ENCODE measurements at regions not wholly inside any gene's neighbourhood (a gene's known extent, or its start where the extent isn't known, plus 50 kb on each side); places are given as distances from the start of the nearest gene placed in this dataset.
"Not testable (repeated sequence)": the region's sequence is repeated elsewhere in the genome, so short reads cannot be mapped to it uniquely, and the experiment has no call there.

GRCh38 chr14:105738638-105739037 lies 212.3 kb downstream of the TMEM121 start:
- no peak overlapping the region for H3K27ac ChIP-seq
- H3K9ac ChIP-seq: no peak overlapping the region
- no peaks in the 10 kb centered on the region for H3K36me3 ChIP-seq (ENCODE audit: insufficient read depth)
- no peak overlapping the region for H2AFZ ChIP-seq (ENCODE audit: low read depth)
- no peak overlapping the region for H3K4me3 ChIP-seq (IDR thresholded peaks at IDR 0.05; ENCODE audit: insufficient read depth, low read depth, low read length)
- H3K27me3 ChIP-seq (ENCODE audit: insufficient read depth, low read depth): no peaks in the 10 kb centered on the region
- TF ChIP-seq CTCF (conservative IDR thresholded peaks at IDR 0.05; ENCODE audit: low read depth, low read length): no peak
- no peaks in the 10 kb centered on the region for H3K79me2 ChIP-seq (ENCODE audit: insufficient read depth, low read depth)
- H3K4me2 ChIP-seq: no peak overlapping the region
- H3K4me1 ChIP-seq (ENCODE audit: low read depth, poor library complexity, severe bottlenecking): no peaks in the 10 kb centered on the region
- H4K20me1 ChIP-seq (ENCODE audit: insufficient read depth): no peaks in the 10 kb centered on the region

GRCh38 chr14:105739331-105740102 lies 213.1 kb downstream of the TMEM121 start:
- no peaks in the 10 kb centered on the region for H4K20me1 ChIP-seq (ENCODE audit: insufficient read depth)
- H3K36me3 ChIP-seq (ENCODE audit: insufficient read depth): no peaks in the 10 kb centered on the region
- no peak for TF ChIP-seq CTCF (conservative IDR thresholded peaks at IDR 0.05; ENCODE audit: low read depth, low read length)
- no peak overlapping the region for H3K27ac ChIP-seq
- no peaks in the 10 kb centered on the region for H3K4me1 ChIP-seq (ENCODE audit: low read depth, poor library complexity, severe bottlenecking)
- H2AFZ ChIP-seq (ENCODE audit: low read depth): no peak overlapping the region
- no peak overlapping the region for H3K4me2 ChIP-seq
- no peak overlapping the region for H3K9ac ChIP-seq
- H3K79me2 ChIP-seq (ENCODE audit: insufficient read depth, low read depth): no peaks in the 10 kb centered on the region
- H3K4me3 ChIP-seq (IDR thresholded peaks at IDR 0.05; ENCODE audit: insufficient read depth, low read depth, low read length): no peak overlapping the region
- no peaks in the 10 kb centered on the region for H3K27me3 ChIP-seq (ENCODE audit: insufficient read depth, low read depth)

DNA sequence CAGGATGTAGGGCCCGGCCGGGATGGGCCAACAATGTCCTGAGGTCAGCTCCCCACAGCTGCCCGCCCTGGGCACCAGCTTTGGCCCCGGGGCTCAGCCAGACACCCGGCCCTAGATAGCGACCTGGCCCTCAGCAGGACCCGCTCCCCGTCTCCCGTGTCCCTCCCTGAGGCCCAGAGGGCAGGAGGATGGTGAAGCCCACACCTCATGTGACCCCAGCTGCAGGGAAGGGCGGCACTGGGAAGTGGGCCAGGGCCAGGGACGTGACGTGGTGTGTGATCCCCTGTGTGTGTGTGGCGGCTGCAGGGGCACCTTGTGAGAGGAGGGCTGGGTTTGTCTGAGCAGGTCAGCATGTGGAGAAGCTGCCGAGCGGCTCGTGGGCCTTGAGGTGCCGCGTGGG lies 213.9 kb downstream of the TMEM121 start:
- not testable (repeated sequence) for H2AFZ ChIP-seq (ENCODE audit: low read depth); H3K36me3 ChIP-seq (ENCODE audit: insufficient read depth); H3K4me1 ChIP-seq (ENCODE audit: low read depth, poor library complexity, severe bottlenecking); H3K79me2 ChIP-seq (ENCODE audit: insufficient read depth, low read depth); H3K9ac ChIP-seq; H4K20me1 ChIP-seq (ENCODE audit: insufficient read depth); H3K4me3 ChIP-seq (IDR thresholded peaks at IDR 0.05; ENCODE audit: insufficient read depth, low read depth, low read length); H3K4me2 ChIP-seq; H3K27ac ChIP-seq; H3K27me3 ChIP-seq (ENCODE audit: insufficient read depth, low read depth)

DNA sequence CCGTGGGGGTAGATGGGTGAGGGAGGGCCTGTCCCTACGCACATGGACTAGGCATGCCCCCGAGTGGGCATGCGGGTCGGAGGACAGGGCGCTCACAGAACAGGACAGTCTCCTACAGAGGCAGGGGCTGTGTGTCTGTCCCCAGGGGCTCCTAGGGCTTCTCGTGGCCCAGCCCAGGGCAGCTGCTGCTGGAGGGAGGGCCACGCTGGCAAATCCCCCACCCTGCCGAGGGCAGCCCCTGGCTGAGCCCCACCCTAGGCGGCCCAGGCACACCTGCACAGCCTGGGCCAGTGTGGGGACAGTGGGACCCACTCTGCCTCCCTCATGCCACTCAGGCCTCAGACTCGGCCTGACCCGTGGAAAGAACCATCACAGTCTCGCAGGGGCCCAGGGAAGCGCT lies 214.6 kb downstream of the TMEM121 start:
- not testable (repeated sequence) for H3K27me3 ChIP-seq (ENCODE audit: insufficient read depth, low read depth); H3K4me2 ChIP-seq; H3K4me3 ChIP-seq (IDR thresholded peaks at IDR 0.05; ENCODE audit: insufficient read depth, low read depth, low read length); H3K4me1 ChIP-seq (ENCODE audit: low read depth, poor library complexity, severe bottlenecking); H3K27ac ChIP-seq; H2AFZ ChIP-seq (ENCODE audit: low read depth); H3K36me3 ChIP-seq (ENCODE audit: insufficient read depth); H4K20me1 ChIP-seq (ENCODE audit: insufficient read depth); H3K9ac ChIP-seq; H3K79me2 ChIP-seq (ENCODE audit: insufficient read depth, low read depth)

DNA sequence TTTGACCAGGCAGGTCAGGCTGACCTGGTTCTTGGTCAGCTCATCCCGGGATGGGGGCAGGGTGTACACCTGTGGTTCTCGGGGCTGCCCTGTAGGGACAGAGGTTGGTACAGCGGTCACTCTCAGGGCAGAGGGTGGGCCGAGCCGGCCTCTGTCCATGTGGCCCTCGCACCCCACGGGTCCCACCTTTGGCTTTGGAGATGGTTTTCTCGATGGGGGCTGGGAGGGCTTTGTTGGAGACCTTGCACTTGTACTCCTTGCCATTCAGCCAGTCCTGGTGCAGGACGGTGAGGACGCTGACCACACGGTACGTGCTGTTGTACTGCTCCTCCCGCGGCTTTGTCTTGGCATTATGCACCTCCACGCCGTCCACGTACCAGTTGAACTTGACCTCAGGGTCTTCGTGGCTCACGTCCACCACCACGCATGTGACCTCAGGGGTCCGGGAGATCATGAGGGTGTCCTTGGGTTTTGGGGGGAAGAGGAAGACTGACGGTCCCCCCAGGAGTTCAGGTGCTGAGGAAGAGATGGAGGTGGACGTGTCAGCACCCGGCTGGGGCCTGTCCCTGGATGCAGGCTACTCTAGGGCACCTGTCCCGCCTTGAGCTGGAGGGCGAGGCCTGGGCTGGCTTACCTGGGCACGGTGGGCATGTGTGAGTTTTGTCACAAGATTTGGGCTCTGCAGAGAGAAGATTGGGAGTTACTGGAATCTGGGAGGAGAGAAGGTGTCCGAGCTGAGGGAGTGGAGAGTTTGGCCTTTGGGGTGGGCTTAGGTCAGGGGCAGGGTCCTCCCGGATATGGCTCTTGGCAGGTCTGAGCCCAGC lies 215.5 kb downstream of the TMEM121 start:
- H4K20me1 ChIP-seq (ENCODE audit: insufficient read depth); H3K4me1 ChIP-seq (ENCODE audit: low read depth, poor library complexity, severe bottlenecking); H3K27me3 ChIP-seq (ENCODE audit: insufficient read depth, low read depth); H3K4me3 ChIP-seq (IDR thresholded peaks at IDR 0.05; ENCODE audit: insufficient read depth, low read depth, low read length); H3K4me2 ChIP-seq; H2AFZ ChIP-seq (ENCODE audit: low read depth); H3K79me2 ChIP-seq (ENCODE audit: insufficient read depth, low read depth); H3K27ac ChIP-seq; H3K9ac ChIP-seq; H3K36me3 ChIP-seq (ENCODE audit: insufficient read depth): not testable (repeated sequence)

DNA sequence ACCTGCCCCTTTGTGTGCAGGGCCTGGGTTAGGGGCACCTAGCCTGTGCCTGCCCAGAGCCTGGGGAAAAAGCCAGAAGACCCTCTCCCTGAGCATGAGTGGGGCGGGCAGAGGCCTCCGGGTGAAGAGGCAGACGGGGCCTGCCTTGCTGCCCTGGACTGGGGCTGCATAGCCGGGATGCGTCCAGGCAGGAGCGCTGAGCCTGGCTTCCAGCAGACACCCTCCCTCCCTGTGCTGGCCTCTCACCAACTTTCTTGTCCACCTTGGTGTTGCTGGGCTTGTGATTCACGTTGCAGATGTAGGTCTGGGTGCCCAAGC lies 216.1 kb downstream of the TMEM121 start:
- no peaks in the 10 kb centered on the region for H3K27me3 ChIP-seq (ENCODE audit: insufficient read depth, low read depth)
- H2AFZ ChIP-seq (ENCODE audit: low read depth): no peak overlapping the region
- H3K36me3 ChIP-seq (ENCODE audit: insufficient read depth): no peaks in the 10 kb centered on the region
- H3K27ac ChIP-seq: no peak overlapping the region
- H3K4me1 ChIP-seq (ENCODE audit: low read depth, poor library complexity, severe bottlenecking): no peaks in the 10 kb centered on the region
- H3K9ac ChIP-seq: no peak overlapping the region
- no peaks in the 10 kb centered on the region for H3K79me2 ChIP-seq (ENCODE audit: insufficient read depth, low read depth)
- no peak overlapping the region for H3K4me2 ChIP-seq
- no peaks in the 10 kb centered on the region for H4K20me1 ChIP-seq (ENCODE audit: insufficient read depth)
- no peak for TF ChIP-seq CTCF (conservative IDR thresholded peaks at IDR 0.05; ENCODE audit: low read depth, low read length)
- H3K4me3 ChIP-seq (IDR thresholded peaks at IDR 0.05; ENCODE audit: insufficient read depth, low read depth, low read length): no peak overlapping the region

DNA sequence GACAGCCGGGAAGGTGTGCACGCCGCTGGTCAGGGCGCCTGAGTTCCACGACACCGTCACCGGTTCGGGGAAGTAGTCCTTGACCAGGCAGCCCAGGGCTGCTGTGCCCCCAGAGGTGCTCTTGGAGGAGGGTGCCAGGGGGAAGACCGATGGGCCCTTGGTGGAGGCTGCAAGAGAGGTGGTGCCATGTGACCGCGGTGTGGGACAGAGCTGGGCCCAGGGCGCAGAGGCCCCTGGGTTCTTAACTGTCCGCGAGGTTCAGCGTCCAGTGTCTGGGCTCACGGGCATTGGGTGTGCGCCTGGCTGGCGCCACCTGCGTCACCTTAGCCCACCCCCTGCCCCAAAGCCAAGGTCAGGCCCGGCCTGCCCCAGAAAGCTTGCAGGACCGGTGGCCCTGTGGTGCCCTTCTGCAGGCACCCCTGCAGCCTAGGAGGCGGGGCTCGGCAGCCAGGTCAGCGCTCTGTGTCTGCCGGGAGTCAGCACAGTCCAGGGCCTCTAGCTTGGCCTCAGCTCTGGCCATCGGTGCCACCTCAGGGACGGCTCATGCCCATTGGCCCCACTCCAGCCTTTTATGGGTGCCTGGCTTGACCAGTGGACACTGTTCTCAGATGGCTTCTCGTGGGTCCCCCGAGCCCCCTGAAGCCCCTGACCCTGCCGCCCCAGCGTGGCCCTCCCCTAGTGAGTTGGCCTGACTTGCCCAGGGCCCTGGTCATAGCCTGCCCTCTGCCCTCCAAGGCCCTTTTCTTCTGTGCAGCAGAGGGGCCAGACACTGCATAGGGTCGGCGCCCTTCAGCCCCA lies 216.7 kb downstream of the TMEM121 start:
- not testable (repeated sequence) for H3K27ac ChIP-seq; H2AFZ ChIP-seq (ENCODE audit: low read depth); H3K79me2 ChIP-seq (ENCODE audit: insufficient read depth, low read depth); H3K4me3 ChIP-seq (IDR thresholded peaks at IDR 0.05; ENCODE audit: insufficient read depth, low read depth, low read length); H3K4me2 ChIP-seq; H3K36me3 ChIP-seq (ENCODE audit: insufficient read depth); H3K9ac ChIP-seq; H3K27me3 ChIP-seq (ENCODE audit: insufficient read depth, low read depth); H4K20me1 ChIP-seq (ENCODE audit: insufficient read depth); H3K4me1 ChIP-seq (ENCODE audit: low read depth, poor library complexity, severe bottlenecking)
